SK-MEL-5 (cell line): ENCODE measurements at regions not wholly inside any gene's neighbourhood (a gene's known extent, or its start where the extent isn't known, plus 50 kb on each side); places are given as distances from the start of the nearest gene placed in this dataset.
A peak's percentile ranks its signal among the peaks of the same experiment; 100 is the strongest.
"Not testable (repeated sequence)": the region's sequence is repeated elsewhere in the genome, so short reads cannot be mapped to it uniquely, and the experiment has no call there.

ENCODE experiments used
- DNase-seq: peaks from one replicate; pipeline ENCODE4 v3.0.0-alpha.2; 2016; ENCODE audit warnings: low read depth, low spot score
- in situ Hi-C: cut with HindIII; loops from 2 replicates; pipeline ENCODE4 v1.10.0; 2016; ENCODE audit warnings: low sequenced_read_pairs, high pct_unique_total_duplicates, low pct_unique_long_range_greater_than_20kb
- small RNA-seq, 2 experiments: library from RNA; depleted of rRNA; stranded (forward); fragments of <200 nt; gene quantifications; one replicate each; pipeline ENCODE3, GENCODE V24; 2014

DNA sequence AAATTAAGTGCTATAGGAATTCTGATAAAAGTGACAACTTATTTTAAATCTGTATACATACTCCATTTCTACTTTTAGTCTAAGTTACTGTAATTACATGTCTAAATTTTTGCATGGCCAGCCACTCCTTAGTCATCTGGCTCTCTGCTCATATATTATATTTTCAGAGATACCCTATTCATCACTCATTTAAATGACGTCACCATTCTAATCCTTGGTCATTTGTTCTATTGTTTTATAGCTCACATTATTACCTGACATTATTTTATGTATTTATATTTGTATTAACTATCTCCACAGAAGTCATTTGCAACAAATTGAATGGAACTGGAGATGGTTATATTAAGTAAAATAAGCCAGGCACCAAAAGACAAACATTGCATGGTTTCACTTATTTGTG is 179.6 kb upstream of the CXorf51A start:
- no peak for DNase-seq
- in situ Hi-C loops = no loop called here

DNA sequence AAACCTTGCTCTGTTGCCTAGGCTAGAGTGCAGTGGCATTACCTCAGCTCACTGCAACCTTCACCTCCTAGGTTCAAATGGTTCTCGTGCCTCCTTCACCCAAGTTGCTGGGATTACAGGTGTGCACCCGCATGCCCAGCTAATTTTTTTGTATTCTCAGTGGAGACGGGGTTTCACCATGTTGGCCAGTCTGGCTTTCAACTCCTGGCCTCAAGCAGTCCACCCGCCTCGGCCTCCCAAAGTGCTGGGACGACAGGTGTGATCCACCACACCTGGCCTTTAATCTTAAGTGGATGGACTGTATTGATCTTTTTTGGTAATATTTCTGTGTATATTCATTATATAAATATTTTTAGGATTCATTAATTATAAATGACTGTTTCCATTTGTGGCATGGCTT is 158.7 kb upstream of the CXorf51A start:
- DNase-seq = no peak
- in situ Hi-C loops = no loop called here

DNA sequence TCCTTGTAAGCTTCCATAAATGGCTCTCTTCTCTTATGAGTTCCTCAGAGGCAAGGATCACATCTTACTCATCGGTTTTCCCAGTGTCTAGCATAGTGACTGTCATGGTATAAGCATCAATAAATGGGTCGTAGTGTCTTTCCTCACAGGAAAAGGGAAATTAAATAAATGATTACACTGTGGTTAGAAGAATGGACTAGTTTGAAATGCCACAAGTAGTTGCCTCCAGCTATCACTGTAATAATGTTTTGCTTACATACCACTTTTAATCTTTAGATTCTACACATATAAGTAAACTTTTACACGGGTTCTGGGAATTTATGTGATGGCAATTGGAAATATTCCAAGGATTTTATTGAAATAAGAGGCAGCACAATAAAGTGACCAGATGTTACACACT is 152.8 kb upstream of the CXorf51A start:
- no peak for DNase-seq

DNA sequence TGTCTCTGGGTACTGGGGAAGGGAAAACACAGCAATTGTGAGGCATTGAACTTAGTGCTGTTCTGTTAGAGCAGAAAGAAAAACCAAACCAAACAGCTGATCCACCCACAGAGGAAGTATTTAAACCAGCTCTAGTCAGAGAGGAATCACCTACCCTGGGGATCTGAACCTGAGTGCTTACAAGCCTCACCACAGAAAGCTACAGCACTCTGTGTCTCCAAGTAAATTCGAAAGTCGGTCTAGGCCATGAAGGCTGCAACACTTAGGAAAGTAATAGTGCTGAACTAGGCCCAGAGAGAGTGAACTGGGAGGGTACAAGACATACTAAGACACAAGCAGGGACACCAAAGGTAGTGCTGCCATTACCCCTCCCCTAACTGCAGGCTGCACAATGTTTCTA is 142.2 kb upstream of the CXorf51A start:
- DNase-seq = no peak
- in situ Hi-C loops = no loop called here

More for the DNA sequence above, 152.8 kb upstream of the CXorf51A start:
- in situ Hi-C loops = no loop called here

DNA sequence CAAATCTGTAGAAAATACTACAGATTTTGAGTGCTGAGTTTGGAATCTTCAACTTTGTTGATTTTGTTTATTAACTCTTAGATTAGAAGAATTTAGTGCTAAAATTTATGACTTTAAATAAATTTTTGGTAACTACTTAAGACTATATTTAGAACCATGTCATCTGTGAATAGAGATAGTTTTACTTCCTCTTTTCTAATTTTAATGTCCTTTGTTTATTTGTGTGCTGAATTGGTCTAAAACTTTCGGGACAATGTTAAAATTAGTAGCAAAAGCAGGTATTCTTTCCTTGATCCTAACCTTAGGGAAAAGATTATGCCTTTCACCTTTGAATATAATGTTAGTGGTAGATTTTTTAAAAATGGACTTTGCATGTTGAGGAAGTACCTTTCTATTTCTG is 119.7 kb upstream of the CXorf51A start:
- in situ Hi-C loops = no loop called here
- DNase-seq = no peak

DNA sequence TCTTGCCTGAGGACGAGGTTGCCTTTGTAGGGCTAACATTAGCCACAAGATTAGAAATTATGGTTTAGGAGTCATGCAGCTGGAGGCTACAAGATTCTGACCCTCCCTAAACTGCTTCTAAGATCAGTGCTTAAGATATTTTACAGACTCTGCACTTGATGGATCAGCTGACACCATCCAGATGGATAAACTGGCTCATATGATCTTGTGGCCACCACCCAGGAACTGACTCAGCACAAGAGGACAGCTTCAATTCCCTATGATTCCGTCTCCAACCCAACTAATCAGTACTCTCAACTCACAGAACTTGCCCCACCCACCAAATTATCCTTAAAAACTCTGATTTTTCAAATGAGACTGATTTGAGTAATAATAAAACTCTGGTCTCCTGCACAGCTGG is 118.5 kb upstream of the CXorf51A start:
- in situ Hi-C loops = not testable (repeated sequence)
- DNase-seq = peak; percentile 68

DNA sequence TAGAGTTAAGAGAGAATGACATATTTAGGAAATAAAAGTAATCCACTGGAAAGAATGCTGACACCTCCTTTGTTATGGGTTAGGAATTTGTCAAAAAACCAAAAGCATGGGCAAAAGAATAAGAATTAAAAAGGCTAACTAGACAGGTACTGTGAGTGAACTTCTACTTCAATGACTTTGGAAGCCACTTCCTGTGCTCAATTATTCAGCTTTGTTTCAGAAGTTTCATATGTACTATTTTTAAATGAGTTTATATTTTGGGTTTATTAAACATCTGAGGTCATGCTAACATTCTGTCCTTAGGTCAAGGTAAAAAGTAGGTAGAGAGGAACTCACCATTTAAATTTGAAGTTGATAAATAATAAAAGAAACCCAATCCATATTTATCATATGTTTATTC is 106.7 kb upstream of the CXorf51A start:
- in situ Hi-C loops = no loop called here
- no peak for DNase-seq

DNA sequence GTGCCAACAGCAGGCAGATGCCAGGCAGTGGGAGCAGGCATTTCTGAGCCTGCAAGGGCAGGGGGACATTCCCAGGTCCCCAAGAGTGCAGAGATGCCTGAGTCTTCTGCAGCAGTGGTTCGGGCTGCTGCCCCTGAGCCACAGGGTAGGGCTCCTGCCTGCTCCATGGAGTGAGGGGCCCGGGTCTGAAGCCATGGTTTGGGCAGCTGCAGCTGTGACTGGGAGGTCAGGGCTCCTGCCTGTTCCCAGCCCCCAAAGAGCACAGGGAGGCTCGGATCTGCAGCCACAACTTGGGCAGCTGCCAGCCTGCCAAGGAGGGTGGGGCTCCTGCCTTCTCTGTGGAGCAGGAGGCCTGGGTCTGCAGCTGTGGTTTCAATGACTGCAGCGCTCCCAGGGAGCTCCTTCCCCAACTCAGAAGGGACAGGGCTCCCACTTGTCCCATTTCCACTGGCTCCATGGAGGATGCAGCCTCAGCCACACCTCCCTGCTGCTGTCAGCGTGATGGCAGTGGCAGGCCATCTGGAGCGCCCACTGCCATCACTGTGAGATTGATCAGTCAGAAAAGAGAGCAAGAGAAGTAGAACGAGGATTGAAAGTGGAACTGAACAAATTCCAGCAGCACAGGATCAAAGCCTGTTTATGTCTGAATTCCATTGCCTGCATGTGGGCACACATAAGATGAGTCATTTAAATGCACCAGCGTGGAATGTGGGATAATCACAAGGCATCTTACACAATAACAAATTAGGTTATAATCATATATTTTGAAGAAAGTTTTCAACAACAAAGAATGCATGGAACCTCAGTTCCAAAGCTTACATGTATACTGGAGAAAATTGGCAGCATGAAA is 93.1 kb upstream of the CXorf51A start:
- in situ Hi-C loops = no loop called here
- peak; percentile 4 for DNase-seq

DNA sequence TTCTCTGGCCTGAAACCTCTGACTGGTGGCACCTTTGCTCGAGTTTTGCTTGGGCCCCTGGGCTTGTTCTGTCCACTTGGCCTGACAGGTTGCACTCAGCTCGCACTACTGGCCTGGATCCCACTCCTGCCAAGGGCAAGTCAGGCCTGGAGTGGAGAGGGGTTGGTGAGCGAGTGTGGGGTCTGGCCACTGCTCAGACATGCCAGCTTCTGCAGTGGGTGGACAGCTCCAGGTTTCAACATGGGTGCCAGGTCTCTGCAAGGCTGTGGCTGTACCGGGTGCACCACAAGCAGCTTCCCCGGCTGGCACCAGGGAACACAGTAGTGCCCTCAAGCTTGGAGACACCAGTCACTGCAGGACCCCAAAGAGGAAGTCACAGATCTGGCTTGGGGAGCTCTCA is 91.6 kb upstream of the CXorf51A start:
- no peak for DNase-seq
- in situ Hi-C loops = no loop called here

DNA sequence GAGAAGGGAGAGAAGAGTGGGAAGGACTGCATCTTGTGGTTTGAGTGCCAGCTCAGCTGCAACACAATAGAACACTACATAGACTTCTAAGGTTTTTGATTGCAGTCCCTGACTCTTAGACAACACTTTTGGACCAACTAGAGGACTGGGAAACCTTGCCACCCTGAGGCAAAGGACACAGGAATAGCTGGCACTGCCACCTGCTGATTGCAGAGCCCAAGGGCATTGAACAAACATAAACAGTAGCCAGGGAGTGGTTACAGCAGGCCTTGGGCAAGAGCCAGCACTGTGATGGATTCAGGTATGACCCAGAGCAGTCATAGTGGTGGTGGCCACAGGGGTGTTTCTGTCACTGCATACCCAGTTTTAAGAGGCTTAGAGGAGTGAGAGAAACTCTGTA is 72.5 kb upstream of the CXorf51A start:
- DNase-seq = no peak
- in situ Hi-C loops = no loop called here

DNA sequence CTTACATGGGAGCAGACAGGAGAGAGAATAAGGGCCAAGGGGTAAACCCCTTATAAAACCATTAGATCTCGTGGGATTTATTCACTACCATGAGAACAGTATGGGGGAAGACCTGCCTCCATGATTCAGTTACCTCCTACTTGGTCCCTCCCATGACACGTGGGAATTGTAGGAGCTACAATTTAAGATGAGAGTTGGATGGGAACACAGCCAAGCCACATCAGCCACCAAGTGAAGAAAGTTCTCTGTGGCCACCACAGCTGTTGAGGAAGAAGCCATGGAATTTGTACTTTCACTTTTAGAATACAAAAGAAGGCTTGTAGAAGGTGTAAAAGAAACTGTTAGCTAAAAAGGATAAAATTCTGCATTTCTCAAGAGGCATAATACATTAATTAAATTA is 67.0 kb upstream of the CXorf51A start:
- in situ Hi-C loops = no loop called here
- no peak for DNase-seq

DNA sequence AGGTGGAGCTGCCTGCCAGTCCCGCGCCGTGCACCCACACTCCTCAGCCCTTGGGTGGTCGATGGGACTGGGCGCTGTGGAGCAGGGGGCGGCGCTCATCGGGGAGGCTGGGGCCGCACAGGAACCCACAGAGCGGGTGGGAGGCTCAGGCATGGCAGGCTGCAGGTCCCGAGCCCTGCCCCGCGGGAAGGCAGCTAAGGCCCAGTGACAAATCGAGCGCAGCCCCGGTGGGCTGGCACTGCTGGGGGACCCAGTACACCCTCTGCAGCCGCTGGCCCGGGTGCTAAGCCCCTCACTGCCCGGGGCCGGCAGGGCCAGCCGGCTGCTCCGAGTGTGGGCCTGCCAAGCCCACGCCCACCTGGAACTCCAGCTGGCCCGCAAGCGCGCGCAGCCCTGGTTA is 52.3 kb upstream of the CXorf51A start:
- DNase-seq, in situ Hi-C loops: not testable (repeated sequence)

DNA sequence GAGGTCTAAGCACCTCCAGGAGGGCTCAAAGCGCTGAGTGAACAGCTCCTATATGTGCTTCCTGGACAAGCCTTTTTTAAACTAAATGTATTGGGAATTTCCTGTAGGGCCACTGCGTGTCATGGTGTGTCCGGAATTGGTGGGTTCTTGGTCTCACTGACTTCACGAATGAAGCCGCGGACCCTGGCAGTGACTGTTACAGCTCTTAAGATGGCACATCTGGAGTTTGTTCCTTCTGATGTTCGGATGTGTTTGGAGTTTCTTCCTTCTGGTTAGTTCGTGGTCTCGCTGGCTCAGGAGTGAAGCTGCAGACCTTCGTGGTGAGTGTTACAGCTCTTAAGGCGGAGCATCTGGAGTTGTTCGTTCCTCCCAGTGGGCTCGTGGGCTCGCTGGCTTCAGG is 51.2 kb upstream of the CXorf51A start:
- DNase-seq, in situ Hi-C loops: not testable (repeated sequence)

Small RNA genes lying in the stretch of these regions (small RNA-seq; reads per million reads assigned to genes)
- gene Z99497.1 = 0 reads per million in 2 experiments
